ENCODE measurements at regions not wholly inside any gene's neighbourhood (a gene's known extent, or its start where the extent isn't known, plus 50 kb on each side); places are given as distances from the start of the nearest gene placed in this dataset.

GRCh38 chr14:29370024-29370423, 557.6 kb downstream of the PRKD1 start:
- TF ChIP-seq CTCF (IDR thresholded peaks at IDR 0.05) (no peak), POLR2AphosphoS5 (IDR thresholded peaks at IDR 0.05) (no peak), POLR2A (IDR thresholded peaks at IDR 0.05) (no peak)

Data from suprapubic skin (tissue), 4 donors.